AG09319 (cell line): ENCODE measurements at regions not wholly inside any gene's neighbourhood (a gene's known extent, or its start where the extent isn't known, plus 50 kb on each side); places are given as distances from the start of the nearest gene placed in this dataset.

Experiments
- DNase-seq: peaks from one replicate; pipeline ENCODE4 v3.0.0-alpha.2; 2010; ENCODE audit warnings: low read depth; ENCODE audit errors: extremely low read depth
- CTCF ChIP-seq: IDR thresholded peaks from 2 replicates; pipeline ENCODE4 v1.5.1; 2011; ENCODE audit warnings: low read depth, mild to moderate bottlenecking, inconsistent platforms, low read length, moderate library complexity

GRCh38 chr2:226553333-226553732 lies 246.3 kb downstream of the IRS1 start:
- no peak for DNase-seq
- no peak for TF ChIP-seq CTCF

- TF ChIP-seq CTCF = no peak
- DNase-seq = no peak
These were observed 246.9 kb downstream of the IRS1 start for GRCh38 chr2:226552571-226553285.

GRCh38 chr2:226551522-226552250 lies 247.9 kb downstream of the IRS1 start:
- TF ChIP-seq CTCF = no peak
- DNase-seq = no peak

DNA sequence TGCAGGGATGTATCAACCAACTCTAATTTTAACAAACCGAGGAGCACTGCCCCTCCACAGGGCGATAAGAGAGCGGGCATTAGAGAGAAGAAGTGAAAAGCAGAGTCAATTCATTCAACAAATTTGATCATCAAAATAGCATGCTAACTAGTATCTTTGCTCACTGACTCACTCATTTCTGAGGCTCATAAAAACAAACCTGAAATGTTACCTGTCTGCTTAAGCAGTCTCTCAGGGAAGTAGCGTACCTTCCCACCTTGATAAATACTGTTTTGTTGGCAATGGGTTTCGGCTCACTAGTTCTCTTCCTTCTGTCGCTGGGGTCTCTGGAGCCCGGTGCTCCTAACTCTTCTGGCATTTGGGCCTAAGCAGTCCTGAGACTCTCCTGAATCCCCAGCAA lies 248.8 kb downstream of the IRS1 start:
- DNase-seq = no peak
- TF ChIP-seq CTCF = no peak

- DNase-seq = no peak
- no peak for TF ChIP-seq CTCF
These were observed 250.9 kb downstream of the IRS1 start for GRCh38 chr2:226548732-226549131.

- TF ChIP-seq CTCF = no peak
- DNase-seq = no peak
These were observed 254.9 kb downstream of the IRS1 start for GRCh38 chr2:226544596-226545210.
